GM23338 (cell line): ENCODE measurements at regions not wholly inside any gene's neighbourhood (a gene's known extent, or its start where the extent isn't known, plus 50 kb on each side); places are given as distances from the start of the nearest gene placed in this dataset.

Experiments used
- ATAC-seq: fragments of 200-7000 bp; cut with Tn5 transposase; 3 replicates; pipeline ENCODE4 v1.9.1; 2020
- DNase-seq: peaks from one replicate; pipeline ENCODE4 v3.0.0-alpha.2; 2015; ENCODE audit warnings: low spot score
- H2AFZ ChIP-seq: fragments of 200-600 bp; sonication (generic); 2 replicates; pipeline ENCODE4 v1.8.0; 2016; ENCODE audit warnings: antibody characterized with exemption, mild to moderate bottlenecking, moderate library complexity
- H3F3A ChIP-seq: fragments of 200-600 bp; sonication (generic); replicated peaks from 2 replicates; pipeline ENCODE4 v1.8.0; 2017; ENCODE audit warnings: antibody characterized with exemption, mixed run types, low read depth
- H3K27ac ChIP-seq: fragments of 200-600 bp; sonication (generic); 2 replicates; pipeline ENCODE4 v1.6.1; 2016; ENCODE audit warnings: low read depth
- H3K27me3 ChIP-seq: fragments of 200-600 bp; sonication (generic); 2 replicates; pipeline ENCODE4 v1.8.0; 2016; ENCODE audit warnings: mild to moderate bottlenecking, mixed run types, moderate library complexity; ENCODE audit not compliant: insufficient read depth
- H3K36me3 ChIP-seq: fragments of 200-600 bp; sonication (generic); 2 replicates; pipeline ENCODE4 v1.8.0; 2016; ENCODE audit warnings: mild to moderate bottlenecking; ENCODE audit not compliant: insufficient read depth
- H3K4me1 ChIP-seq: fragments of 200-600 bp; sonication (generic); 2 replicates; pipeline ENCODE4 v1.8.0; 2016; ENCODE audit warnings: mild to moderate bottlenecking, moderate library complexity; ENCODE audit not compliant: insufficient read depth
- H3K4me2 ChIP-seq: fragments of 200-600 bp; sonication (generic); 2 replicates; pipeline ENCODE4 v1.7.1; 2017; ENCODE audit warnings: mixed run types
- H3K4me3 ChIP-seq: fragments of 200-600 bp; sonication (generic); 2 replicates; pipeline ENCODE4 v1.6.1; 2016; ENCODE audit warnings: mixed run types
- H3K79me2 ChIP-seq: fragments of 200-600 bp; sonication (generic); replicated peaks from 2 replicates; pipeline ENCODE4 v1.8.0; 2017; ENCODE audit warnings: mild to moderate bottlenecking; ENCODE audit not compliant: insufficient read depth
- H3K9me2 ChIP-seq: fragments of 200-600 bp; sonication (generic); 2 replicates; pipeline ENCODE4 v1.8.0; 2017; ENCODE audit not compliant: insufficient read depth
- H4K20me1 ChIP-seq: fragments of 200-600 bp; sonication (generic); replicated peaks from 2 replicates; pipeline ENCODE4 v1.8.0; 2017; ENCODE audit warnings: mild to moderate bottlenecking; ENCODE audit not compliant: insufficient read depth
- H3K27ac Mint-ChIP-seq: 2 replicates; pipeline ENCODE4 v1.8.0; 2020; ENCODE audit warnings: inconsistent platforms, mild to moderate bottlenecking, moderate library complexity, mixed read lengths
- H3K27me3 Mint-ChIP-seq: 3 replicates; pipeline ENCODE4 v1.8.0; 2022; ENCODE audit warnings: low read depth, mild to moderate bottlenecking, moderate library complexity, mixed read lengths, inconsistent platforms; ENCODE audit not compliant: insufficient read depth, poor library complexity
- H3K36me3 Mint-ChIP-seq: 3 replicates; pipeline ENCODE4 v1.8.0; 2021; ENCODE audit warnings: low read depth, mild to moderate bottlenecking, inconsistent platforms, moderate library complexity, mixed read lengths
- H3K4me1 Mint-ChIP-seq: 3 replicates; pipeline ENCODE4 v1.8.0; 2020; ENCODE audit warnings: mild to moderate bottlenecking, inconsistent platforms, mixed read lengths
- H3K4me3 Mint-ChIP-seq: 3 replicates; pipeline ENCODE4 v1.8.0; 2021; ENCODE audit warnings: moderate library complexity, mild to moderate bottlenecking, inconsistent platforms, mixed read lengths
- H3K9me3 Mint-ChIP-seq: 3 replicates; pipeline ENCODE4 v1.8.0; 2020; ENCODE audit warnings: moderate library complexity, mild to moderate bottlenecking, inconsistent platforms, mixed read lengths
- POLR2AphosphoS5 ChIP-seq: IDR thresholded peaks from 2 replicates; pipeline ENCODE4 v1.6.1; 2016; ENCODE audit warnings: antibody characterized with exemption, low read depth
- ZNF331 ChIP-seq: fragments of 250-450 bp; sonication (Bioruptor Pico); IDR thresholded peaks from 2 replicates; pipeline ENCODE4 v1.5.0; 2020; ENCODE audit warnings: low read depth, mild to moderate bottlenecking, moderate library complexity
- ZNF462 ChIP-seq: fragments of 250-450 bp; sonication (Bioruptor Pico); IDR thresholded peaks from 2 replicates; pipeline ENCODE4 v1.5.0; 2020; ENCODE audit warnings: mild to moderate bottlenecking, moderate library complexity

GRCh38 chr3:182465301-182466185 lies 327.8 kb upstream of the ATP11B start:
- no peak overlapping the region; the same call in 1 of the 2 replicates for H2AFZ ChIP-seq
- H3K27ac ChIP-seq = no peak overlapping the region

More at GRCh38 chr3:182465301-182466185, 327.8 kb upstream of the ATP11B start:
- H3K27me3 ChIP-seq = no peaks in the 10 kb centered on the region
- DNase-seq (no peak), ATAC-seq (no peak)
- H3K36me3 Mint-ChIP-seq = no peaks in the 10 kb centered on the region
- no peaks in the 10 kb centered on the region for H3K4me1 Mint-ChIP-seq
- no peaks in the 10 kb centered on the region for H3K9me3 Mint-ChIP-seq
- no peak overlapping the region for H3K4me3 Mint-ChIP-seq
- H3K4me3 ChIP-seq = no peak overlapping the region
- peaks cover 4% of the 10 kb centered on the region for H3K9me2 ChIP-seq
- H3K4me2 ChIP-seq = no peak overlapping the region
- no peaks in the 10 kb centered on the region for H3K79me2 ChIP-seq
- no peaks in the 10 kb centered on the region for H4K20me1 ChIP-seq
- no peaks in the 10 kb centered on the region for H3F3A ChIP-seq
- TF ChIP-seq ZNF331 (no peak), ZNF462 (CRISPR knock-in tag) (no peak), POLR2AphosphoS5 (no peak)
- H3K27me3 Mint-ChIP-seq = no peaks in the 10 kb centered on the region
- no peak overlapping the region for H3K27ac Mint-ChIP-seq
- no peaks in the 10 kb centered on the region for H3K4me1 ChIP-seq
- no peaks in the 10 kb centered on the region for H3K36me3 ChIP-seq
